ENCODE measurements at regions not wholly inside any gene's neighbourhood (a gene's known extent, or its start where the extent isn't known, plus 50 kb on each side); places are given as distances from the start of the nearest gene placed in this dataset.

GRCh38 chr12:118912697-118913270 lies 68.6 kb upstream of the SRRM4 start:
- DNase-seq (no peak), FAIRE-seq (no peak)
- Histone ChIP-seq H3K27me3 (ENCODE audit: control insufficient read depth in 3 of 3, insufficient read depth in 3 of 3, low read length in 3 of 3) (no peaks in the 10 kb centered on the region), H3K4me1 (ENCODE audit: control insufficient read depth in 3 of 3, insufficient read depth in 2 of 3, low read depth in 1 of 3, low read length in 2 of 3) (no peaks in the 10 kb centered on the region), H3K27ac (ENCODE audit: low read depth in 1 of 3, low read length in 2 of 3) (no peak overlapping the region), H3K36me3 (ENCODE audit: control insufficient read depth in 3 of 3, insufficient read depth in 2 of 3, low read depth in 1 of 3, low read length in 3 of 3) (no peaks in the 10 kb centered on the region), H3K9me3 (ENCODE audit: control insufficient read depth in 2 of 2, insufficient read depth in 1 of 2, low read depth in 1 of 2, low read length in 1 of 2) (no peaks in the 10 kb centered on the region), H3K4me3 (ENCODE audit: low read depth in 1 of 3, low read length in 3 of 3) (no peak overlapping the region)
- 76 to 81% (median 79%) methylated on average over 9 of the region's 9 CpGs for WGBS, 3 donors

- no peak overlapping the region for H3K27ac ChIP-seq (ENCODE audit: low read depth in 1 of 3, low read length in 2 of 3)
- no peaks in the 10 kb centered on the region for H3K4me1 ChIP-seq (ENCODE audit: control insufficient read depth in 3 of 3, insufficient read depth in 2 of 3, low read depth in 1 of 3, low read length in 2 of 3)
- no peak overlapping the region for H3K4me3 ChIP-seq (ENCODE audit: low read depth in 1 of 3, low read length in 3 of 3)
- no peaks in the 10 kb centered on the region for H3K27me3 ChIP-seq (ENCODE audit: control insufficient read depth in 3 of 3, insufficient read depth in 3 of 3, low read length in 3 of 3)
- no peaks in the 10 kb centered on the region for H3K9me3 ChIP-seq (ENCODE audit: control insufficient read depth in 2 of 2, insufficient read depth in 1 of 2, low read depth in 1 of 2, low read length in 1 of 2)
- H3K36me3 ChIP-seq (ENCODE audit: control insufficient read depth in 3 of 3, insufficient read depth in 2 of 3, low read depth in 1 of 3, low read length in 3 of 3), result no peaks in the 10 kb centered on the region
- WGBS, 3 donors, result 86 to 89% (median 87%) methylated on average over 2 of the region's 2 CpGs
- no peak for FAIRE-seq
- DNase-seq, result no peak
Measured at GRCh38 chr12:118921761-118922160, 59.6 kb upstream of the SRRM4 start.

- H3K27me3 ChIP-seq (ENCODE audit: control insufficient read depth in 3 of 3, insufficient read depth in 3 of 3, low read length in 3 of 3), result no peaks in the 10 kb centered on the region
- no peaks in the 10 kb centered on the region for H3K4me1 ChIP-seq (ENCODE audit: control insufficient read depth in 3 of 3, insufficient read depth in 2 of 3, low read depth in 1 of 3, low read length in 2 of 3)
- DNase-seq (no peak), FAIRE-seq (no peak)
- H3K4me3 ChIP-seq (ENCODE audit: low read depth in 1 of 3, low read length in 3 of 3), result no peak overlapping the region
- WGBS, 3 donors, result 21 to 29% (median 21%) methylated on average over 2 of the region's 2 CpGs
- H3K9me3 ChIP-seq (ENCODE audit: control insufficient read depth in 2 of 2, insufficient read depth in 1 of 2, low read depth in 1 of 2, low read length in 1 of 2), result no peaks in the 10 kb centered on the region
- no peak overlapping the region for H3K27ac ChIP-seq (ENCODE audit: low read depth in 1 of 3, low read length in 2 of 3)
- no peaks in the 10 kb centered on the region for H3K36me3 ChIP-seq (ENCODE audit: control insufficient read depth in 3 of 3, insufficient read depth in 2 of 3, low read depth in 1 of 3, low read length in 3 of 3)
Measured at GRCh38 chr12:118922405-118922804, 58.9 kb upstream of the SRRM4 start.

- H3K4me3 ChIP-seq (ENCODE audit: low read depth in 1 of 3, low read length in 3 of 3), result no peak overlapping the region
- DNase-seq (no peak), FAIRE-seq (no peak)
- no peaks in the 10 kb centered on the region for H3K9me3 ChIP-seq (ENCODE audit: control insufficient read depth in 2 of 2, insufficient read depth in 1 of 2, low read depth in 1 of 2, low read length in 1 of 2)
- H3K27ac ChIP-seq (ENCODE audit: low read depth in 1 of 3, low read length in 2 of 3), result no peak overlapping the region
- 14 to 43% (median 19%) methylated on average over 1 of the region's 1 CpG for WGBS, 3 donors
- no peaks in the 10 kb centered on the region for H3K4me1 ChIP-seq (ENCODE audit: control insufficient read depth in 3 of 3, insufficient read depth in 2 of 3, low read depth in 1 of 3, low read length in 2 of 3)
- H3K27me3 ChIP-seq (ENCODE audit: control insufficient read depth in 3 of 3, insufficient read depth in 3 of 3, low read length in 3 of 3), result no peaks in the 10 kb centered on the region
- H3K36me3 ChIP-seq (ENCODE audit: control insufficient read depth in 3 of 3, insufficient read depth in 2 of 3, low read depth in 1 of 3, low read length in 3 of 3), result no peaks in the 10 kb centered on the region
Measured at GRCh38 chr12:118925407-118925806, 55.9 kb upstream of the SRRM4 start.

- no peaks in the 10 kb centered on the region for H3K27me3 ChIP-seq (ENCODE audit: control insufficient read depth in 3 of 3, insufficient read depth in 3 of 3, low read length in 3 of 3)
- WGBS, 3 donors, result 47 to 48% (median 47%) methylated on average over 3 of the region's 3 CpGs
- no peak overlapping the region for H3K27ac ChIP-seq (ENCODE audit: low read depth in 1 of 3, low read length in 2 of 3)
- no peak for FAIRE-seq
- H3K9me3 ChIP-seq (ENCODE audit: control insufficient read depth in 2 of 2, insufficient read depth in 1 of 2, low read depth in 1 of 2, low read length in 1 of 2), result no peaks in the 10 kb centered on the region
- no peak overlapping the region for H3K4me3 ChIP-seq (ENCODE audit: low read depth in 1 of 3, low read length in 3 of 3)
- no peak for DNase-seq
- H3K4me1 ChIP-seq (ENCODE audit: control insufficient read depth in 3 of 3, insufficient read depth in 2 of 3, low read depth in 1 of 3, low read length in 2 of 3), result no peaks in the 10 kb centered on the region
- no peaks in the 10 kb centered on the region for H3K36me3 ChIP-seq (ENCODE audit: control insufficient read depth in 3 of 3, insufficient read depth in 2 of 3, low read depth in 1 of 3, low read length in 3 of 3)
Measured at GRCh38 chr12:118925826-118926225, 55.5 kb upstream of the SRRM4 start.
